ENCODE measurements at regions not wholly inside any gene's neighbourhood (a gene's known extent, or its start where the extent isn't known, plus 50 kb on each side); places are given as distances from the start of the nearest gene placed in this dataset.
"Not testable (repeated sequence)": the region's sequence is repeated elsewhere in the genome, so short reads cannot be mapped to it uniquely, and the experiment has no call there.

DNA sequence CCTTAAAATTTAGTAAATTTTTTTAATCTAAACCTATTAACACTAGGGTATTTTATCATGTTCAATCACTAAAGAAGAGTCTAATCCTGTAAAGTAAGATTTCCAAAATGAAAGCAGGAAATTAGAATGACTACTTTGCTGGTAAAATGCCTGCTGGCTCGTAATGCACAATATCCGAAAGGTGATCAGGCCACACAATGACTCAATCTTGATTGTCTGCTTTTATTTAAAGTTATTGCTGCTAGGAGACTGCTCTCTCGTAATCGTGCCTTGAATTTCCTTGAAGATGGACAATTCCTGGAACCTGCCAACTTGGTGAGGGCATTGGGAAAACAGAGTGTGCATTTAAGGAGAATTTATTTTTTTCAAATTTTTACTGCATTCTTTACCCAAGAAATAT lies 1786.5 kb upstream of the RAG2 start:
- H3K36me3 ChIP-seq = no peaks in the 10 kb centered on the region
- DNase-seq = no peak
- WGBS, 5 donors = 77 to 86% (median 85%) methylated on average over 4 of the region's 4 CpGs
- H3K4me3 ChIP-seq = no peak overlapping the region
- H3K4me1 ChIP-seq = no peaks in the 10 kb centered on the region
- no peaks in the 10 kb centered on the region for H3K27me3 ChIP-seq
- peaks cover 0 to 4% (median 0%) of the 10 kb centered on the region in 4 donors for H3K9me3 ChIP-seq
- intact Hi-C loops (cut with DNase I; ENCODE audit: low total_unique reads) = no loop called here
- H3K27ac ChIP-seq = no peak overlapping the region
- TF ChIP-seq POLR2AphosphoS5 (IDR thresholded peaks at IDR 0.05) (no peak), EP300 (IDR thresholded peaks at IDR 0.05) (no peak), POLR2A (IDR thresholded peaks at IDR 0.05) (no peak)
- TF ChIP-seq, protein P1, sequence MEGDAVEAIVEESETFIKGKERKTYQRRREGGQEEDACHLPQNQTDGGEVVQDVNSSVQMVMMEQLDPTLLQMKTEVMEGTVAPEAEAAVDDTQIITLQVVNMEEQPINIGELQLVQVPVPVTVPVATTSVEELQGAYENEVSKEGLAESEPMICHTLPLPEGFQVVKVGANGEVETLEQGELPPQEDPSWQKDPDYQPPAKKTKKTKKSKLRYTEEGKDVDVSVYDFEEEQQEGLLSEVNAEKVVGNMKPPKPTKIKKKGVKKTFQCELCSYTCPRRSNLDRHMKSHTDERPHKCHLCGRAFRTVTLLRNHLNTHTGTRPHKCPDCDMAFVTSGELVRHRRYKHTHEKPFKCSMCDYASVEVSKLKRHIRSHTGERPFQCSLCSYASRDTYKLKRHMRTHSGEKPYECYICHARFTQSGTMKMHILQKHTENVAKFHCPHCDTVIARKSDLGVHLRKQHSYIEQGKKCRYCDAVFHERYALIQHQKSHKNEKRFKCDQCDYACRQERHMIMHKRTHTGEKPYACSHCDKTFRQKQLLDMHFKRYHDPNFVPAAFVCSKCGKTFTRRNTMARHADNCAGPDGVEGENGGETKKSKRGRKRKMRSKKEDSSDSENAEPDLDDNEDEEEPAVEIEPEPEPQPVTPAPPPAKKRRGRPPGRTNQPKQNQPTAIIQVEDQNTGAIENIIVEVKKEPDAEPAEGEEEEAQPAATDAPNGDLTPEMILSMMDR (IDR thresholded peaks at IDR 0.05) = no peak

DNA sequence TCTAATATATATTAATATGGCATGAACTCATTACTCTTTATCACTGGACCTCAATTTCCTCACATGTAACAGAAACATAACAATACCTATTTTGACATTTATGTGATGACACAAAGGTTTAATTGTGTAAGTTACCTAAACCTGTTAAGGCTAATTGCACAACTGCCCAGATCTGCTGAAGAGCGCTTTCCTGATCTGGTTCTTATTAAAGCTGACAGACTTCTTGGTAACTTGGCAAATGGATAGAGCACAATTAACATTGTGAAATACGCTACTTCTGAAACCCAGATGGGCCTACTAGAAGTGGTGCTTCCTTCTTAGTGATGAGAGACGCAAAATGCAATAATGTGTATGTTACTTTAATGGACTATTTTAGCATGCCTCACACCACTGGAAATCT lies 1767.2 kb upstream of the RAG2 start:
- Histone ChIP-seq H3K4me1 (no peaks in the 10 kb centered on the region), H3K27me3 (no peaks in the 10 kb centered on the region), H3K9me3 (no peaks in the 10 kb centered on the region), H3K36me3 (no peaks in the 10 kb centered on the region), H3K4me3 (no peak overlapping the region), H3K27ac (no peak overlapping the region)
- intact Hi-C loops (cut with DNase I; ENCODE audit: low total_unique reads) = no loop called here
- no peak for DNase-seq
- WGBS, 5 donors = 76 to 88% (median 87%) methylated on average over 3 of the region's 3 CpGs
- no peak for TF ChIP-seq EP300 (IDR thresholded peaks at IDR 0.05)
- no peak for TF ChIP-seq POLR2A (IDR thresholded peaks at IDR 0.05)
- TF ChIP-seq, protein P1 (IDR thresholded peaks at IDR 0.05) = no peak
- TF ChIP-seq POLR2AphosphoS5 (IDR thresholded peaks at IDR 0.05) = no peak

DNA sequence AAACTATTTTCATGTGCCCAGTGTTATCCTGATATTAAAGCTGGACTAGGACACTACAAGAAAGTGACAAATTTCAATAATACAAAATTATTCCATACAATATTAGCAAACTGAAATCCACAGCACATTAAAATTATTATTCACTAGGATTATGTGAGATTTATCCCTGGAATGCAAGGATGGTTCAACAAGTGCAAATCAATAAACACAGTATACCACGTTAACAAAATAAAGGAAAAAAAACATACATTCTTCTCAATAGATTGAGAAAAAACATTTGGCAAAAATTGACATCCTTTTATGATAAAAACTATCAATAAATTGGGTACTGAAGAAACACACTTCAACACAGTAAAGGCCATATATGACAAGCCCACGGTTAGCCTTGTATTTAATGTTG lies 1758.2 kb upstream of the RAG2 start:
- 71 to 84% (median 80%) methylated on average over 2 of the region's 2 CpGs for WGBS, 5 donors
- DNase-seq = no peak
- Histone ChIP-seq H3K36me3 (no peaks in the 10 kb centered on the region), H3K4me1 (no peaks in the 10 kb centered on the region), H3K27ac (no peak overlapping the region), H3K4me3 (no peak overlapping the region), H3K9me3 (peaks cover 0 to 26% (median 8%) of the 10 kb centered on the region in 4 donors), H3K27me3 (no peaks in the 10 kb centered on the region)
- intact Hi-C loops (cut with DNase I; ENCODE audit: low total_unique reads) = no loop called here
- TF ChIP-seq EP300 (IDR thresholded peaks at IDR 0.05) = no peak
- TF ChIP-seq, protein P1 (IDR thresholded peaks at IDR 0.05) = no peak
- no peak for TF ChIP-seq POLR2AphosphoS5 (IDR thresholded peaks at IDR 0.05)
- no peak for TF ChIP-seq POLR2A (IDR thresholded peaks at IDR 0.05)

DNA sequence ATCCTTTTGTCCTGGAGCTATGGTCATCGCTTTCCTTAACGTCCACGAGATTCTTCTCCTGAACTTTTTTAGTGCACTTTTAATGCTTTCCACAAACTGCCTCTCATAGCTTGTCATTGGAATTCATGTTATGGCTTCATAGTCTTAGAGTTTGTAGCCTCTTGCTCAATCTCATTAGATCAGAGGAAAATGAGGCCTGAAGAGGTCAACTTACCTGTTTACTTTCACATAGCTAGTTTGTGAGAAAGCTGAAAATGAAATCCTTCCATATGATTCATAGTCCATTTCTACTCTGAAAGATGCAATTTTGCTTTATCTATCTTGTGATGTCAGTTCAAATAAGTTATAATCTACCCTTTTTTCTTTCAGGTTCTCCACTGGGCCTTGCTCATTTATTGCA lies 1747.2 kb upstream of the RAG2 start:
- intact Hi-C loops (cut with DNase I; ENCODE audit: low total_unique reads) = no loop called here
- TF ChIP-seq, protein P1 (IDR thresholded peaks at IDR 0.05) = no peak
- no peak for TF ChIP-seq POLR2A (IDR thresholded peaks at IDR 0.05)
- TF ChIP-seq EP300 (IDR thresholded peaks at IDR 0.05) = no peak
- no peak for TF ChIP-seq POLR2AphosphoS5 (IDR thresholded peaks at IDR 0.05)
- no peak overlapping the region for H3K4me3 ChIP-seq
- H3K27me3 ChIP-seq = no peaks in the 10 kb centered on the region
- peaks cover 0 to 13% (median 6%) of the 10 kb centered on the region in 4 donors for H3K9me3 ChIP-seq
- no peak overlapping the region for H3K27ac ChIP-seq
- DNase-seq = no peak
- no peaks in the 10 kb centered on the region for H3K36me3 ChIP-seq
- no peaks in the 10 kb centered on the region for H3K4me1 ChIP-seq
- 86 to 93% (median 90%) methylated on average over 3 of the region's 3 CpGs for WGBS, 5 donors

DNA sequence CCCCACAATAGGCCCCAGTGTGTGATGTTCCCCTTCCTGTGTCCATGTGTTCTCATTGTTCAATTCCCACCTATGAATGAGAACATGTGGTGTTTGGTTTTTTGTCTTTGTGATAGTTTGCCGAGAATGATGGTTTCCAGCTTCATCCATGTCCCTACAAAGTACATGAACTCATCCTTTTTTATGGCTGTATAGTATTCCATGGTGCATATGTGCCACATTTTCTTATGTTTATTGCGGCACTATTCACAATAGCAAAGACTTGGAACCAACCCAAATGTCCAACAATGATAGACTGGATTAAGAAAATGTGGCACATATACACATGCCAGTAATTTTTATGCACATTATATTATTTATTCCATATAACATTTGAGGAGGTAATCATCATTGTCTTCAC lies 1743.6 kb upstream of the RAG2 start:
- H3K27me3 ChIP-seq; H3K36me3 ChIP-seq; intact Hi-C loops (cut with DNase I; ENCODE audit: low total_unique reads); H3K4me3 ChIP-seq; DNase-seq; H3K4me1 ChIP-seq; H3K9me3 ChIP-seq; H3K27ac ChIP-seq: not testable (repeated sequence)
- WGBS, 5 donors = 80 to 91% (median 87%) methylated on average over 2 of the region's 2 CpGs

All from stomach (tissue), 8 donors.